ENCODE measurements at regions not wholly inside any gene's neighbourhood (a gene's known extent, or its start where the extent isn't known, plus 50 kb on each side); places are given as distances from the start of the nearest gene placed in this dataset.

DNA sequence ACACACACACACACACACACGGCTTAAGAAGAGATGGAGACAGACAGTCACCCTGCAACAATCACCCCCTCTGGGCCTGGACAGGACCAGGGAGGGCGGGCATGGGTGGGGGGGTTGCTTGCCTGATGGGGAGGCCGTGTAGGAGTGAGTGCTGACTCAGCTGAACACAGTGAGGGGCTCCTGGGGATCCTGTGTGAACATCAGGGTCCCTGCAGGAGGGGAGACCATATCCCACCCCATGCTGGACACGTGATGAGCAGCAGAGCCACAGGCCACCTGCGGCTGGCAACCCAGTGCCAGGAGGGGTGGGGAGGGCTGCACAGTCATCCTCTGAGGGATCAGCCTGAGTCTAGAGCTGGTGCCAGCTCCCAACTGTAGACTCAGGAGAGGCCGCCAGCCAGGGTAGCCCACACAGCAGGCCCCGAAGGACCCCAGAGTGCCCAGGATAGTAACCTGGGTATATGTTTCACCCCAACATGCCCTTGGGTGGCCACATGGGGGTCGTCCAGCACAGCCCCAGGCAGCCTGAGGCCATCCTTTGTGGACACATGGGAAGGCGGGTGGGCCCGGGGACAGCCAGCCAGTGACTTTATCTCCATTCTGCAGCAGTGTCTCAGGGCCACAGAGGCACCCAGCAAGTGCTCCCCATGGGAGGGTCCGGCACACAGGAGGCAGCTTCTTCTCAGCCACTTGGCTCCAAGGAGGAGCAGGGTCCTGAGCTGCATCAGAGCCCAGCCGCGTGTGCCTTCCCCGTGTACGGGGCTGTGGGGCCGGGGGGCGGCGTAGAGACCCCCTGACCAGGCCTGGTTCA is 73.7 kb upstream of the SFSWAP start:
- no peak for ATAC-seq (ENCODE audit: low read depth)
- no peak overlapping the region for H4K5ac ChIP-seq (ENCODE audit: low read depth, low read length)
- H3K4me2 ChIP-seq (ENCODE audit: low read depth, low read length) = no peak overlapping the region
- no peaks in the 10 kb centered on the region for H3K27me3 ChIP-seq (ENCODE audit: control insufficient read depth, insufficient read depth, low read length)
- in situ Hi-C loops (cut with MboI; ENCODE audit: low sequenced_read_pairs) (no loop called here), dilution Hi-C loops (cut with HindIII; ENCODE audit: low sequenced_read_pairs, unreplicated experiment) (no loop called here), intact Hi-C loops (cut with micrococcal nuclease) (no loop called here)
- H3K4me1 ChIP-seq (ENCODE audit: control insufficient read depth, insufficient read depth, low read length) = no peaks in the 10 kb centered on the region
- H2AK5ac ChIP-seq (ENCODE audit: low read depth, low read length) = no peak overlapping the region
- no peak overlapping the region for H3K27ac ChIP-seq (ENCODE audit: insufficient read depth, low read length)
- ChIA-PET POLR2A (ENCODE audit: unreplicated experiment) (no interaction called here), CTCF (interaction anchor here (0.6 kb wide), 1 partner anchor 1368 kb away, joined by 4 read pairs; no protein-coding TSS in a partner anchor)
- no peak overlapping the region for H3K18ac ChIP-seq (ENCODE audit: low read depth, low read length)
- H2BK5ac ChIP-seq (ENCODE audit: low read depth, low read length, poor library complexity, severe bottlenecking) = no peak overlapping the region
- H3K56ac ChIP-seq (ENCODE audit: extremely low read depth, insufficient read depth, low read length) = no peak overlapping the region
- DNase-seq = no peak
- H2AFZ ChIP-seq (replicated peaks; ENCODE audit: low read length, poor library complexity) = no peak overlapping the region
- no peak overlapping the region for H2AK9ac ChIP-seq (replicated peaks; ENCODE audit: low read depth, low read length, poor library complexity)
- no peaks in the 10 kb centered on the region for H3K9me1 ChIP-seq (ENCODE audit: insufficient read depth, low read length)
- H3K4me3 ChIP-seq (ENCODE audit: insufficient read depth, low read depth, low read length) = no peak overlapping the region
- no TSS peak for BruUV-seq (replicated peaks)
- H2BK15ac ChIP-seq (ENCODE audit: low read depth, low read length) = no peak overlapping the region
- no peak overlapping the region for H4K91ac ChIP-seq (ENCODE audit: insufficient read depth, low read depth, low read length)
- no peak overlapping the region for H2BK20ac ChIP-seq (ENCODE audit: low read depth, low read length)
- H3K79me1 ChIP-seq (ENCODE audit: low read depth in 1 of 2, low read length in 2 of 2) = no peaks in the 10 kb centered on the region
- H4K8ac ChIP-seq (ENCODE audit: low read depth in 2 of 2, low read length in 2 of 2) = no peak overlapping the region
- H3K9ac ChIP-seq (ENCODE audit: low read depth, low read length) = no peak overlapping the region
- TF ChIP-seq RFX5 (IDR thresholded peaks at IDR 0.05; ENCODE audit: low read depth, low read length) (no peak), MAFK (IDR thresholded peaks at IDR 0.05; ENCODE audit: low read depth, low read length) (peak; percentile 45)
- no peaks in the 10 kb centered on the region for H3K9me3 ChIP-seq (ENCODE audit: control insufficient read depth, insufficient read depth, low read length)
- no peaks in the 10 kb centered on the region for H4K20me1 ChIP-seq (ENCODE audit: insufficient read depth, low read length)
- no peaks in the 10 kb centered on the region for H3K36me3 ChIP-seq (ENCODE audit: control insufficient read depth, insufficient read depth, low read length)
- no peak overlapping the region for H3K14ac ChIP-seq (replicated peaks; ENCODE audit: low read depth, low read length)
- no peak overlapping the region for H3K4ac ChIP-seq (ENCODE audit: low read depth, low read length)
- no peak overlapping the region for H3K23ac ChIP-seq (ENCODE audit: low read depth, low read length)
- 57% methylated on average over 13 of the region's 18 CpGs; no CpG with 5 or more reads in 1 of the 2 experiments for WGBS, 2 experiments (ENCODE audit: extremely low coverage in 2 of 2, insufficient read length in 1 of 2)
- H2BK120ac ChIP-seq (ENCODE audit: low read depth, low read length) = no peak overlapping the region

Data from IMR-90 (cell line).